ENCODE measurements at regions not wholly inside any gene's neighbourhood (a gene's known extent, or its start where the extent isn't known, plus 50 kb on each side); places are given as distances from the start of the nearest gene placed in this dataset.

GRCh38 chr4:133263104-133263503, 114.0 kb downstream of the PCDH10 start:
- H3K79me2 ChIP-seq (ENCODE audit: insufficient read depth), result no peaks in the 10 kb centered on the region
- no peak for TF ChIP-seq EZH2phosphoT487 (IDR thresholded peaks at IDR 0.05; ENCODE audit: insufficient read depth, low read depth)
- TF ChIP-seq EZH2 (IDR thresholded peaks at IDR 0.05; ENCODE audit: insufficient read depth, poor library complexity, severe bottlenecking), result no peak
- H3K9me3 ChIP-seq (ENCODE audit: low read depth), result no peaks in the 10 kb centered on the region
- in situ Hi-C loops (cut with MboI), result no loop called here
- H3K4me1 ChIP-seq (ENCODE audit: insufficient read depth), result no peaks in the 10 kb centered on the region
- no peak for DNase-seq
- H3K9ac ChIP-seq, result no peak overlapping the region
- H3K27ac ChIP-seq, result no peak overlapping the region
- H2AFZ ChIP-seq, result no peak overlapping the region
- H3K4me2 ChIP-seq (ENCODE audit: unreplicated experiment), result no peak overlapping the region
- no peaks in the 10 kb centered on the region for H3K27me3 ChIP-seq (replicated peaks; ENCODE audit: insufficient read depth)
- no peaks in the 10 kb centered on the region for H3F3A ChIP-seq (ENCODE audit: insufficient read depth)
- H3K36me3 ChIP-seq (ENCODE audit: low read depth), result no peaks in the 10 kb centered on the region
- WGBS, 2 experiments (ENCODE audit: low coverage in 1 of 2, low lambda C conversion rate in 2 of 2, missing lambda C conversion rate in 2 of 2), result 6 to 10% methylated on average over 3 of the region's 3 CpGs
- no peaks in the 10 kb centered on the region for H4K20me1 ChIP-seq (ENCODE audit: insufficient read depth)
- H3K9me2 ChIP-seq (ENCODE audit: insufficient read depth), result no peaks in the 10 kb centered on the region
- H3K4me3 ChIP-seq, result no peak overlapping the region

DNA sequence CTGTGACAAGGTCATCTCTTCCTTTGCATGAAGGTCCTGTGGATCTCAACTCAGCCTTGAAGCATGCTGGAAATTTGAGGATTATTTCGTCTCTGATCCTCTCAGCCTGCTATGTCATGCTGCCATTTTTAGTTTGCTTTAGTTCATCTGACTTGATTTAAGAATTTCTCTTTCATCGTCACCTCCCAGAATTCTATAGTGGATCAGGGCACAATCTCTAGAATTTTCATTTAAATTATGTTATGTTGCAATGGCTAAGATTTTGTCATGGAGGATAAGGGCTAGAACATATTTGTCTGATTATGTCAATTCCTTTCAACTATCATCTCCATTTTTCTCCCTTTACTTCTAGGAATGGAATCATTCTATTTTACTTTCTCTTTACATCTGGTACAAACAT, 98.8 kb downstream of the PCDH10 start:
- Histone ChIP-seq H3F3A (ENCODE audit: insufficient read depth) (no peaks in the 10 kb centered on the region), H3K9me2 (ENCODE audit: insufficient read depth) (no peaks in the 10 kb centered on the region), H3K27ac (no peak overlapping the region), H3K79me2 (ENCODE audit: insufficient read depth) (no peaks in the 10 kb centered on the region), H3K27me3 (replicated peaks; ENCODE audit: insufficient read depth) (no peaks in the 10 kb centered on the region), H3K4me3 (no peak overlapping the region), H3K9me3 (ENCODE audit: low read depth) (no peaks in the 10 kb centered on the region), H3K36me3 (ENCODE audit: low read depth) (no peaks in the 10 kb centered on the region), H3K4me2 (ENCODE audit: unreplicated experiment) (no peak overlapping the region), H4K20me1 (ENCODE audit: insufficient read depth) (no peaks in the 10 kb centered on the region), H2AFZ (no peak overlapping the region), H3K9ac (no peak overlapping the region), H3K4me1 (ENCODE audit: insufficient read depth) (no peaks in the 10 kb centered on the region)
- DNase-seq, result no peak
- WGBS, 2 experiments (ENCODE audit: low coverage in 1 of 2, low lambda C conversion rate in 2 of 2, missing lambda C conversion rate in 2 of 2), result 25 to 28% methylated on average over 2 of the region's 2 CpGs
- no peak for TF ChIP-seq EZH2 (IDR thresholded peaks at IDR 0.05; ENCODE audit: insufficient read depth, poor library complexity, severe bottlenecking)
- TF ChIP-seq EZH2phosphoT487 (IDR thresholded peaks at IDR 0.05; ENCODE audit: insufficient read depth, low read depth), result no peak
- in situ Hi-C loops (cut with MboI), result no loop called here

- in situ Hi-C loops (cut with MboI), result no loop called here
- WGBS, 2 experiments (ENCODE audit: low coverage in 1 of 2, low lambda C conversion rate in 2 of 2, missing lambda C conversion rate in 2 of 2), result 54 to 66% methylated on average over 1 of the region's 1 CpG
- H3K9me2 ChIP-seq (ENCODE audit: insufficient read depth), result no peaks in the 10 kb centered on the region
Measured at GRCh38 chr4:133245226-133245625, 96.1 kb downstream of the PCDH10 start.

More at GRCh38 chr4:133245226-133245625, 96.1 kb downstream of the PCDH10 start:
- Histone ChIP-seq H3F3A (ENCODE audit: insufficient read depth) (no peaks in the 10 kb centered on the region), H3K9ac (no peak overlapping the region), H3K4me3 (no peak overlapping the region), H3K9me3 (ENCODE audit: low read depth) (no peaks in the 10 kb centered on the region), H3K4me2 (ENCODE audit: unreplicated experiment) (no peak overlapping the region), H3K27me3 (replicated peaks; ENCODE audit: insufficient read depth) (no peaks in the 10 kb centered on the region), H3K36me3 (ENCODE audit: low read depth) (no peaks in the 10 kb centered on the region), H2AFZ (no peak overlapping the region), H3K79me2 (ENCODE audit: insufficient read depth) (no peaks in the 10 kb centered on the region), H3K4me1 (ENCODE audit: insufficient read depth) (no peaks in the 10 kb centered on the region), H4K20me1 (ENCODE audit: insufficient read depth) (no peaks in the 10 kb centered on the region), H3K27ac (no peak overlapping the region)
- TF ChIP-seq EZH2phosphoT487 (IDR thresholded peaks at IDR 0.05; ENCODE audit: insufficient read depth, low read depth), result no peak
- no peak for TF ChIP-seq EZH2 (IDR thresholded peaks at IDR 0.05; ENCODE audit: insufficient read depth, poor library complexity, severe bottlenecking)
- no peak for DNase-seq

Measured in GM23248 (cell line).